HG03378 (cell line): ENCODE measurements at regions not wholly inside any gene's neighbourhood (a gene's known extent, or its start where the extent isn't known, plus 50 kb on each side); places are given as distances from the start of the nearest gene placed in this dataset.
"Not testable (repeated sequence)": the region's sequence is repeated elsewhere in the genome, so short reads cannot be mapped to it uniquely, and the experiment has no call there.

Source experiments
- ATAC-seq: cut with Tn5 transposase; IDR thresholded peaks from one replicate; pipeline ENCODE4 v1.9.1; 2021; ENCODE audit warnings: mild to moderate bottlenecking, moderate library complexity; ENCODE audit not compliant: unreplicated experiment

DNA sequence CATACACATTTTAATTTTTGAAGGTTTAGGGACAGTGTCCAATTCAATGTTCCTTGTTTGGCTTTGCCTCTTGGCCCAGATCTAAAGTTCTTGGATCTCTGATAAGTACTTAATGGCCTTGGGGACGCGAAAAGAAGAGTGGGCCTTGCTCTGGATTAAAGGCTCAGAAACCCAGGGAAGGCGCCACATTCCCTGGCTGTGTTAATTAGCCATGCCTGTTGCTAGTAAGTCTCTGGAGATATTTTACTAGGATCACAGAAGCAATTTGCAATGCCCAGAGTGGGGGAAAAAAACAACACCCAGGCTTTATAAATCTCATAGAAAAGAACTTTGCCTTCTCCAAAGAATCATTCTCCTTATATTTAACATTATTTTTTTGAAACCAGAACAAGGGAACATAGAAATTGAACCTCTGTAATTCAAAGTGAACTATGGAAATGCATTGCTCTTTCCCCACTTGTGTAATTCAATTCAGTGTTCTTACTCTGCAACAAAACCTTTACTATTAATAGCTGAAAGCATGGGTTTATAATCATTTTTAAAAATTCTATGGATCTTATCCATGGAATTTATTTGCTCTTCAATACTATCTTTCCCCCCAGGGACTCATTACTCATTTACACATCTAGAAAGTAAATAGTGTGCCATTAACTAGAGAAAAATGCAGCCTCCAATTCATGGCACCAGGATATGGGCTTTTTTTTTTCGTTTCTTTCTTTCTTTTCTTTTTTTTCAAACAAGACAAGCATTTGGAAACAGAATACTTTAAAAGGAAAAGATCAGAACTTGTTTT, 172.2 kb upstream of the ANKRD55 start:
- no peak for ATAC-seq

DNA sequence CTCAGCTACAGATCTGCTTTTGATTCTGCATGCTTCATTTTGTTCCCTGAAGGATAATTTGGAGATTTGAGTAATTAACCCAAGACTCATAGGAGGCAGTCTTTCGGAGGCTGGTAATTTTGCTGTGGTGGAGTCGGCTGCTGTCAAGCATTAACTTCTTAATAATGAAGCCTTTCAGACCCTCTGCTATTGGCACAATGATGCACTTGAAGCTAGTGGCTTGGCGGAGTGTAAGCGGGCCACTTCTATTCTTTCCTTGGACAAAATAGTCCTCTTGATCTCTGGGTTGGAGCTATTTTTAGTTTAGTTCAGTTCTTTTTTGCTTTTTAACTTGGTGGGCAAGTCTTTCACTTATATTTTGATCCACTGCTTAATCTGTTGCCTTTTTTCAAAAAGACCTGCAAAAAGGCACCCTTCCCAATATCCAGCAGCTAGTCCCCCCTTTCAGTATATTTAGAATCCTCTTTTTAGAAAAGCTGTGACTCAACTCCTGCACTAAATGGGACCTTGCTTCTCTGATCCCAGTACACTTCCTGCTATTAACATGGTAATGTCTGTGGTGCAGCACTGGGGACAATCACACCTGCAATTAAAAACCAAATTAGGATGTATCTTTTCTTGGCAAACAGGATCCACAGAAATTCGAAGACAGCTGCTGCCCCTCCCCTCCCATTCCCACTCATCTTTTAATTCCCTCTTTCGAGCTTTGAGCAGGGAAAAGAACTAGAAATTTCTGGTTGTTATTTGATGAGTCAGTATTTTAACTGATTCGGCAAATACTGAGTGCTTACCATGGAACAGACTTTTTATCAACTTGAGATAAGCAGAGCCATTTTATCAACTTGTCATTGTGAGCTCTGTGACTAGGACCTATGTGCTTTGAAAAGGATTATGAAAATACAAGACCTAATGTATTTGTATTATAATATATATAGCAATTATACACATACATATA, 169.4 kb upstream of the ANKRD55 start:
- ATAC-seq = no peak

DNA sequence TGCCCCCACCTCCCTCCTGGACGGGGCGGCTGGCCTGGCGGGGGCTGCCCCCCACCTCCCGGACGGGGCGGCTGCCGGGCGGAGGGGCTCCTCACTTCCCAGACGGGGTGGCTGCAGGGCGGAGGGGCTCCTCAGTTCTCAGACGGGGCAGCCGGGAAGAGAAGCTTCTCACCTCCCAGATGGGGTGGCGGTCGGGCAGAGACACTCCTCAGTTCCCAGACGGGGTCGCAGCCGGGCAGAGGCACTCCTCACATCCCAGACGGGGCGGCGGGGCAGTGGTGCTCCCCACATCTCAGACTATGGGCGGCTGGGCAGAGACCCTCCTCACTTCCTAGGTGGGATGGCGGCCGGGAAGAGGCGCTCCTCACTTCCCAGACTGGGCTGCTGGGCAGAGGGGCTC, 164.7 kb upstream of the ANKRD55 start:
- ATAC-seq = not testable (repeated sequence)

DNA sequence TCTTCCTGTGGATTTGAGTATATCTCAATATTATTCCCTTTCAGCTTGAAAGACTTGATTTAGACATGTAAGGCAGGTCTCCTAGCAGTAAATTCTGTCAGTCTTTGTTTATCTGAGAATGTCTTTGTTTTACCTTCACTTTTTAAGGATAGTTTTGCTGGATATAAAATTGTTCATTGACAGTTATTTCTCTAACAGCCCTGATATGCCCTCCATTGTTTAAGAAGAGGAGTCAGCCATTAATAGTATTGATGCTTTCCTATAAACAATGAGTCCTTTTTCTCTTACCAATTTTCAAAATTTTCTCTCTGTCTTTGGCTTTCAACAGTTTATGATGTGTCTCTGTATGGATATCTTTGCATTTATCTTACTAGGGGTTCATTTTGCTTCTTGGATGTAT, 163.5 kb upstream of the ANKRD55 start:
- no peak for ATAC-seq

DNA sequence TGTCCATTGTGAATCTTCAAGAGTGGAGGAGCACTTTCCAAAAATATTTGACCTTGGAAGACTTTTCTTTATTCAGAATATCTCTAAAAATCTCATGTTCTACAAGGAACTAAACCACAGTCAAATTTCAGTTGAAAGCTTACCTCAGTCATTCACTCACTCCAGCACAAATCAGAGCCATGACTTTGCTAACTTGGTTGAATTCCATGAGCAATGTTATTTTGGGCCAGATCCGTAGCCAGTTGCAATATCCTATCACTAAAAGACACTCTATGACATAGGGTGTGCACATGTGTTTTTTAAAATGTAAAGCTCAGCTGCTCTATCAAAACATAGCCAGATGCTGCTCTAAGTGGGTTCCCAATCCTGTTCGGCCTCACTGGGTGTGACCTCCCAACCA, 156.1 kb upstream of the ANKRD55 start:
- ATAC-seq = no peak

DNA sequence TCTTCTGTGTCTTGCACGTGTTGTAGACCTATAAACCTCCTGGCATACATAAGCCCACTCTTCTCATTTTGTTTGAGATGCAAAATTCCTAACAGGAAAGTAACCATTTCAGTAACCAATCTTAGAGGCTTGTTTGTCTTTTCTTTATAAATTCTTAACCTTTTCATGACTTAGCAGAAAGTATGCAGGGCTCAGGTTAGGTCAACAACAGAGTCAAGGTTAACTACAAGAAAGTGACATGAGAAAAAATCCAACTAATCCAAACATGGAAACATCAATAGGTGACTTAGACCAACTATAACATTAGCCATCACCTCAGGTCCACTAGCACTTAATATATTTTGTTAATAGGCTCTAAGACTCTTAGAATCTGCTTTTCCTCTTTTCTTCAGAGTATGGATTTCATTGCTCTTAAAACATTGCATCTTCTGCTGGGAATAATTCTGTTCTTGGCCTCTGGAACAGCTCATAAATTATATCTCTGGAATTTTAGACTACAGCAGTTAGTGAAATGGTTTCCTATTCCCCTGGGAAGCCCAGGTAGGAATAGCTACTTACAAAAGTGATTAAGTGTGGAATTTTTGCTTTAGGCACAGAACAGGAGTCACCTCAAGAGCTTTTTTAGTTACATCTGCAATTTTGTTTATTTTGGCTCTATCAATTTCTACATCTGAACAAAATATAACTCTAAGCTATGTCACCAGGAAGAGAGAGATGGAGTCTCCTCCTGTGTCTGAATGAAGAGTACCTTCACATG, 155.3 kb upstream of the ANKRD55 start:
- ATAC-seq = no peak

DNA sequence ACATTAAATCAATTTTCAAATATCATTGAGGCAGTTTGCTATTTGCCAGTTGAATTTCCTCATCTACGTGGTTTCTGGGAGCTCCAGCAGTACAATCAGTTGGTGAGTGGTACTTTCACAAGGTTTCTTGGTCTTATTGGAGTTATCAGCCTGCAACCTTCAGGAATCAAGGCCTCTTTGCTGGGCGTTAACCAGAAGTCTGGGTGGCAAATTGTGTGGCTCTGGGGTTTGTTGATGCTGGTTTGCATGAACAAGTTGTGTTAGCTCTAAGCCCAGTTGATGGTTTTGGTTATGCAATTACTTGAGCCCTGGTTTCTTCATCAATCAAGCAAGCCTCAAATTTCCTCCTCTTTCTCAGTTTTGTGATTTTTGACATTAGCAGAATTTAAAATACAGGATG, 152.9 kb upstream of the ANKRD55 start:
- ATAC-seq = no peak

DNA sequence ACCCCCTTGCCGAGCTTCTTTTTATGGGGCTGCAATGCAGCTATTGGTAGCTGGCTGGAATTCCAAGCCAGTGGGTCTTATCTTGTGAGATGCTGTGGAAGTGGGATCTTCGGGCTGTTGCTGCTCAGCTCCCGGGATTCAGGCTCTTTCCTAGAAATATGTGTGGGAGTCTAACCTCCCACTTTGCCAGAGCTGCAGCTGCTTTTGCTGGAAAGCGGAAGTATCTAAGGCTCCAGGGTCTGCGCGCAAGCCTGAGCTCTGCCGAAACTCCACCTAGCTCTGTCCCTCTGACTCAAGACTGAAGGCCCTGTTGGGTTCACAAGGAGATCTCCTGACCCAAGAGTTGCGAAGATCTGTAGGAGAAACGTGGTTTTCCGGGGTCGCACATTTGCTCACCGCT, 151.1 kb upstream of the ANKRD55 start:
- ATAC-seq = no peak

DNA sequence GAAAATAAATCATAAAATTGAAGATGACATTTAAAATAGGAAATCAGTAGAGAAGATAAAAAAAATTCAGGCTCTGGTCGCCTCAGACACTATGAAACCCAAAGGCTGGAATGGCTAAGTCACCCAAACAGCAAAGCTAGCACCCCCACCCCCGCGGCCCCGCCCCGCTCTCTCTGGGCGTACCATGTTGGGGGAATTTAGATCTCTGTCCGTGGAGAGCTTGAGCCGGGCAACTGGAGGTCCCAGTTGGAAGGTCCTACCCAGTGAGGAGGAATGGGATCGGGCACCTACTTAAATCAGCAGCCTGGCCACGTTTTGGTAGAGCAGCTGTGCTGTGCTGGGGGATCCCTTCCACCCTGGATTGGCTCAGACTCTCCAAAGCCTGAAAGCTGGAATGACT, 150.6 kb upstream of the ANKRD55 start:
- no peak for ATAC-seq

DNA sequence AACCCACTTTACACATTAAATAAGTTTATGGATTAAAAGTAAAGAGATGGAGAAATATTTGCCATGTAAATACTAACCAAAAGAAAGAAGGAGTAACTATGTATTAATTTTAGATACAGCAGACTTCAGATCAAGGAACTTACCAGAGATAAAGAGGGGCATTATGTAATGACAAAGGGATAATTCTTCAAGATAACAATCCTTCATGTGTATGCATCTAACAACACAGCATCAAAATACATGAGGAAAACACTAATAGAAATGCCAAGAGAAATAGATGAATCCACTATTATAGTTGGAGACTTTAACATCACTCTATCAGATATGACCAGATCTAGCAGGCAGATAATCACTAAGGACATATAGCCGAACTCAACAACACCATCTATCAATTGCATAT, 149.8 kb upstream of the ANKRD55 start:
- ATAC-seq = no peak

DNA sequence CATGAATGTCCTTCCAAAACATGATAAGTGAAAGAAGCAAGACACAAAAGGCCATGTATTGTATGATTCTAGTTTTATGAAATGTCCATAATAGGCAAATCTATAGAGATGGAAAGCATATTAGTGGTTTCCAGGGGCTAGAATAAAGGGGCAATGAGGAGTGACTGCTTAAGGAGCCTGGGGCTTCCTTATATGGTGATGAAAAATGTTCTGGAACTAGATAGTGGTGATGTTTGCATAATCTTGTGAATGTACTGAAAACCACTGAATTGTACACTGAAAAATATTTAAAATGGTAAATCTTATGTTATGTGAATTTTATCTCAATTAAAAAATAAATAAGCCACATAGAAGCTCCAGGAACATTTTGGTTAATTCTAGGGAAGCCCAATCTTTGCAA, 144.4 kb upstream of the ANKRD55 start:
- no peak for ATAC-seq

DNA sequence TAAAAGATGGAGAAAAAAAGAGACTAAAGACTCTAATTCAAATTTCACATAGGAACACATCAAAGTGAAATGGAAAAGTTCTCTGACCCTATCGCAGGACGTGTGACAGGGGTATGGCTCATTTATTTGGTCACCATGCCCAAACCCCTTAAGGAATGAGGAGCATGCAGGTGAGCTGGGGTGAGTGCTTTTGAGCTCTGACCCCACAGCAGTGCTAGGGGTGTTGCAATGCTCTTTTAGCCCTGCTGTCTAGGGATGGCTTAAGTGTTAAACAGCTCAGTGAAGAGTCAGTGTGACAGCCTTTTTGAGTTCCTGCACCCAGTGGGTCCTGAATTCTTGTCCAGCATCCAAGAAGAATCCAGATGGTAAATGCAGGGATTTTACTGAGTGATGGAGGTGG, 143.0 kb upstream of the ANKRD55 start:
- ATAC-seq = no peak

DNA sequence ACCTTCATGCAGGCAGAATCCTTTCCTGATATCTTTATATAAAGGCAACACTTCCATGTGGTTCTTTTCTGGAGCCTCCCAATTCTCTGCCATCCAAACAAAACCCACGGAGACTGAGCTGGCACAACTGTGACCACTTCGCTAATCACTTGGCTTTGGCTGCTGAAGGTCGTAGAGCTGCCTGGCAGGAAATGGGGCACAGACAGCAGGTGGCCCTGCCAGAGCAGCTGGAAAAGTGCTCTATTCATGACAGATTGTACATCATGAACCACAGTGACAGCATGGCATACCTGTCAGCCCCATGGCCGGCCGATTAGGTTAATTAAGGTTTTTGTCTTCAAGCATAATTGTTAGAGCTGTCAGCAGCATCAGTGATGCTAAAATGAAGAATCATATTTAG, 141.9 kb upstream of the ANKRD55 start:
- ATAC-seq = no peak

DNA sequence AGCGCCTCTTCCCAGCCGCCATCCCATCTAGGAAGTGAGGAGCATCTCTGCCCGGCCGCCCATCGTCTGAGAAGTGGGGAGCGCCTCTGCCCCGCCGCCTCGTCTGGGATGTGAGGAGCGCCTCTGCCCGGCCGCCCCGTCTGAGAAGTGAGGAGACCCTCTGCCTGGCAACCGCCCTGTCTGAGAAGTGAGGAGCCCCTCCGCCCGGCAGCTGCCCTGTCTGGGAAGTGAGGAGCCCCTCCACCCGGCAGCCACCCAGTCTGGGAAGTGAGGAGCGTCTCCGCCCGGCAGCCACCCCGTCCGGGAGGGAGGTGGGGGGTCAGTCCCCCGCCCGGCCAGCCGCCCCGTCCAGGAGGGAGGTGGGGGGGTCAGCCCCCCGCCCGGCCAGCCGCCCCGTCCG, 139.4 kb upstream of the ANKRD55 start:
- ATAC-seq = not testable (repeated sequence)

DNA sequence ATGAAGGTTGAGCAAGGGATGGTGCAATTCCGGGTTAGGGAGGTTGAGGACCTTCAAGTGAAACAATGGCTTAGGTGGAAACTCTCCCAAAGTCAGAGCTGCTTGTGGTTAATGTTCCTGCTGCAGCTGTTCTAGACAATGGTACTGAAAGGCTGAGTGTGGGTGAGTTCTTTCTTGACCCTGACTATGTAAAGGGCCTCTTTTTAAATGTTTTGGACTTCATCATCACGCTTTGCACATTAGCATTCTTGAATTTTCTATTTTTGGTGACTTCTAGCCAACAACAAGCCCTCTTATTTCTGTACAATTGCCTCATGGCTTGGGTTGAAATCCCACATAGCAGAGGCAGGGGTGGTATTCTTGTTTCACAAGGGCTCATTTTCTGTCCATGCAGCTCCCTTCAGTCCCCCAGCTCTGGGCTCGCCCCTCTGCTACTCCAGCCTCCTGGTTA, 136.3 kb upstream of the ANKRD55 start:
- ATAC-seq = no peak

DNA sequence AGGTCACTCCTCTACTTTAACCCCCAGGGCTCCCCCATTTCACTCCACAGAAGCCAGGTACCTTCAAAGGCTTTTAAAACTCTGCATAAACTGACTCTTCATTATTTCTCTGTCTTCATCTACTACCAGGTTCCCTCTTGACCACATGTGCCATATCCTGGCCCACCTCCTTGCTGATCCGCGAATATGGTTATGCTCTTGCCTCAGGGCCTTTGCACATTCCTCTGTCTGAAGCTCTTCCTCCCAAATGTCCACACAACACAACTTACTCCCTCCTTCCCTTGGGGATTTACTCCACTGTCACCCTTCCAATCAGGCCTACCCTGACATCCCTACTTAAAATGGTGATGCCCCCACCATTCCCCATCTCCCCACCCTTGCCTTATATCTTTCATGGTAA, 134.6 kb upstream of the ANKRD55 start:
- ATAC-seq = no peak

DNA sequence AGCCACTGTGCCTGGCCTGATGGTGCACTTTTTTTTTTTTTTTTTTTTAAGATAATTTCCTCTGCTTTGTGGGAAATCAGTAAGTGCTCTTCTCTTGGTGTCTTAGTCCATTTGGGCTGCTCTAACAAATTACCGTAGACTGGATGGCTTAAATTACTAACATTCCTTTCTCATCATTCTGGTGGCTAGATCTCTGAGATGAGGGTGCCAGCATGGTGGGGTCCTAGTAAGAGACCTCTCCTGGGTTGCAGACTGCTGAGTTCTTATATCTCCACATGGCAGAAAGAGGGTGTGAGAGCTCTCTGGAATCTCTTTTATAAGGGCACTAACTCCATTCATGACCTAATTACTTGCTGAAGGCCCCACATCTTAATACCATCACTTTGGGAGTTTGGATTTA, 133.9 kb upstream of the ANKRD55 start:
- no peak for ATAC-seq

DNA sequence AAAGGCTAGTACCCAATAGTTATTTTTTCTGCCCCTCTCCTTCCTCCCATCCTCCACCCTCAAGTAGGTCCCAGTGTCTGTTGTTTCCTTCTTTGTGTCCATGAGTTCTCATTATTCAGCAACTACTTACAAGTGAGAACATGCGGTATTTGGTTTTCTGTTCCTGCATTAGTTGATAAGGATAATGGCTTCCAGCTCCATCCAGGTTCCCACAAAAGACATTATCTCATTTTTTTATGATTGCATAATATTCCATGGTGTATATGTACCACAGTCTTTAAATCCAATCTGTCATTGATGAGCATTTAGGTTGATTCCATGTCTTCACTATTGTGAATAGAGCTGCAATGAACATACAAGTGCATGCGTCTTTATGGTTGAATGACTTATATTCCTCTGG, 128.3 kb upstream of the ANKRD55 start:
- ATAC-seq = no peak

DNA sequence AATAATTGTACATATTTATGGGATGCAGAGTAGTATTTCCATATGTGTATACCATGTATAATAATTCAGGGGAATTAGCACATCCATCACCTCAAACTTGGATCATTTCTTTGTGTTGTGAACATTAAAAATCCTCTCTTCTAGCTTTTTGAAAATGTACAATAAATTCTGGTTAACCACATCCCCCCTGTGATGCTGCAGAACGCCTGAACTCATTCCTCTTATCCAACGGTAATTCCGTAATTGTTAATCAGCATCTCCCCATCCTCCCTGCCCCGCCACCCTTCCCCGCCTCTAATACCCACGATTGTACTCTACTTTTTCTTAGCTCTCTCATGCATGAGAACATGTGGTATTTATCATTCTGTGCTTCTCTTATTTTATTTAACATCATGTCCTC, 127.7 kb upstream of the ANKRD55 start:
- ATAC-seq = no peak

DNA sequence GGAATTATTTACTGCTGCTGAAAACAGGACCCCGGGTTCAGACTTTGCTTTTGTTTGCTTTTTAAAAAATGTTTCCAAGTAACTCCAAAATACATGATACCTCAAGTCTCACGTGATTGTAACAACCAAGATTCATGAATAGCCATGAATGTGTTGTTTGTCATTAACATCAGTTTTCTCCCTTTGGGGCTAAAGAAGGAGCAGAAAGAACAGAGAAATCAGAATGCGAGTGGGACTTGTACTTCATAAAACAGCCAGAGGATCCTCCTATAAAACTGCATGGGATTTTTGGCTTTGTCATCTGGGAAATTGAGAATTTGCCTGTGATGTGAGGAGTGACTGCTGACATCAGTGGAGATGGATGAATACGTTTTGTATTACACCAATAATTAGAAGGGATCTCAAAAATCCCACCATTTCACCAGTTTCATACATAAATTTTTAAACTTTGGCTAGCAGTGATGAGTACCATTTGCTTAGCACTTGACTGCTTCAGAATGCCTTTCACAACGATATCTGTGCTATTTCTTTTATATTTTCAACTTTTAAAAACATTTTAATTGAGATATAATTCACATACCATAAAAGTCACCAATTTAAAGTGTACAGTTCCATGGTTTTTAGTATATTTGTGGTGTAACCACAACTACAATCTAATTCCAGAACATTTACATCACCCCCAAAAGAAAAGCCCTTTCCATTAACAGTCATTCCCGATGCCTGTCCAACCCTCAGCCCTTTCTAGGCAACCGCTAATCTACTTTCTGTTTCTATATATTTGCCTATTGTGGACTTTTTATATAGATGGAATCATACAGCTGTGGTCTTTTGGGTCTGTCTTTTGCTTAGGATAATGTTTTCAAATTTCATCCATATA, 126.9 kb upstream of the ANKRD55 start:
- no peak for ATAC-seq
